HCT116 (cell line): ENCODE measurements at regions not wholly inside any gene's neighbourhood (a gene's known extent, or its start where the extent isn't known, plus 50 kb on each side); places are given as distances from the start of the nearest gene placed in this dataset.

Source experiments
- ATAC-seq: fragments of 200-7000 bp; cut with Tn5 transposase; 2 replicates; pipeline ENCODE4 v1.9.1; 2020; ENCODE audit warnings: mild to moderate bottlenecking, moderate library complexity
- BruUV-seq: library from RNA; stranded (reverse); fragments of 400-500 nt; replicated peaks from 2 replicates; lab custom pipeline; 2021; lab: Mats Ljungman, UMichigan
- CTCF ChIA-PET: fragments of 300-600 bp; sonication (Branson Sonifier 250); formaldehyde crosslinking; loops from one replicate; lab custom pipeline; 2021; ENCODE audit warnings: antibody characterized with exemption; lab: Charles Lee
- POLR2A ChIA-PET: fragments of 300-600, 350-600 bp; sonication (Branson Sonifier 250); formaldehyde crosslinking; loops from one replicate; lab custom pipeline; 2021; ENCODE audit warnings: antibody characterized with exemption; lab: Charles Lee
- RAD21 ChIA-PET, 2 experiments: fragments of 300-600 bp; sonication (Branson Sonifier 250); formaldehyde crosslinking; loops; one replicate each; lab custom pipeline; 2023; ENCODE audit warnings: low total read pairs in 2 of 2; ENCODE audit not compliant: uncharacterized antibody in 2 of 2, unreplicated experiment in 2 of 2, low non-redundant PET in 1 of 2; lab: Charles Lee
- DNase-seq: peaks from one replicate; pipeline ENCODE4 v3.0.0-alpha.2; 2010; ENCODE audit warnings: low read depth, low spot score
- H2AFZ ChIP-seq: fragments of 200-600 bp; shearing (Covaris generic), sonication (generic); 2 replicates; pipeline ENCODE4 v1.6.1; 2017; ENCODE audit warnings: low read depth, mixed run types, mixed read lengths, antibody characterized with exemption, low read length; ENCODE audit not compliant: poor library complexity, severe bottlenecking
- H3K27ac ChIP-seq: 2 replicates; pipeline ENCODE4 v1.5.1; 2012; ENCODE audit warnings: low read depth, low read length
- H3K27me3 ChIP-seq: fragments of 200-600 bp; sonication (generic); 2 replicates; pipeline ENCODE4 v1.6.1; 2016; ENCODE audit warnings: mixed run types, low read length, mixed read lengths; ENCODE audit not compliant: insufficient read depth
- H3K36me3 ChIP-seq, 2 experiments: fragments of 200-500 bp in 1 of 2; fragments of 200-600 bp in 1 of 2; sonication (Bioruptor generic) in 1 of 2; sonication (generic) in 1 of 2; 2 replicates each; pipeline versions ENCODE4 v1.5.1 to v1.6.1; 2014 to 2016; ENCODE audit warnings: low read length in 2 of 2, inconsistent platforms in 1 of 2, mixed read lengths in 1 of 2, mixed run types in 1 of 2; ENCODE audit not compliant: insufficient read depth in 2 of 2, control insufficient read depth in 1 of 2
- H3K4me1 ChIP-seq, 2 experiments: fragments of 200-600 bp in 1 of 2; sonication (generic) in 1 of 2; 2 replicates each; pipeline versions ENCODE4 v1.5.1 to v1.6.1; 2012 to 2017; ENCODE audit warnings: low read length in 2 of 2, inconsistent platforms in 1 of 2, mild to moderate bottlenecking in 1 of 2, mixed read lengths in 1 of 2, mixed run types in 1 of 2, moderate library complexity in 1 of 2; ENCODE audit not compliant: insufficient read depth in 2 of 2, control insufficient read depth in 1 of 2
- H3K4me2 ChIP-seq: fragments of 200-600 bp; sonication (generic); 2 replicates; pipeline ENCODE4 v1.6.1; 2017; ENCODE audit warnings: mixed run types, low read length, mixed read lengths
- H3K4me3 ChIP-seq, 2 experiments: fragments of 200-600 bp in 1 of 2; sonication (generic) in 1 of 2; replicated peaks in 1 of 2; 2 replicates each; pipeline ENCODE4 v1.5.1; 2011 to 2016; ENCODE audit warnings: low read length in 2 of 2, control low read depth in 1 of 2, low read depth in 1 of 2, mild to moderate bottlenecking in 1 of 2, mixed read lengths in 1 of 2, mixed run types in 1 of 2
- H3K79me2 ChIP-seq: fragments of 200-600 bp; sonication (generic); 2 replicates; pipeline ENCODE4 v1.6.1; 2017; ENCODE audit warnings: mild to moderate bottlenecking, mixed run types, low read length, moderate library complexity, mixed read lengths; ENCODE audit not compliant: insufficient read depth
- H3K9ac ChIP-seq: fragments of 200-600 bp; sonication (generic); 2 replicates; pipeline ENCODE4 v1.6.1; 2016; ENCODE audit warnings: low read length, mixed read lengths
- H3K9me2 ChIP-seq: fragments of 200-600 bp; sonication (generic), shearing (Covaris generic); 2 replicates; pipeline ENCODE4 v1.6.1; 2017; ENCODE audit warnings: mixed run types, mild to moderate bottlenecking, moderate library complexity; ENCODE audit not compliant: insufficient read depth
- H3K9me3 ChIP-seq, 2 experiments: fragments of 200-500 bp in 1 of 2; fragments of 200-600 bp in 1 of 2; sonication (Bioruptor generic) in 1 of 2; sonication (generic) in 1 of 2; 2 replicates each; pipeline ENCODE4 v1.6.1; 2014 to 2017; ENCODE audit warnings: low read length in 2 of 2, mixed read lengths in 2 of 2, inconsistent platforms in 1 of 2, low read depth in 1 of 2, mild to moderate bottlenecking in 1 of 2, mixed run types in 1 of 2, moderate library complexity in 1 of 2; ENCODE audit not compliant: control insufficient read depth in 1 of 2, insufficient read depth in 1 of 2
- H4K20me1 ChIP-seq: fragments of 200-600 bp; sonication (generic), shearing (Covaris generic); 2 replicates; pipeline ENCODE4 v1.6.1; 2017; ENCODE audit warnings: mixed run types, mild to moderate bottlenecking, moderate library complexity; ENCODE audit not compliant: insufficient read depth
- CBX3 ChIP-seq: IDR thresholded peaks from 2 replicates; pipeline ENCODE4 v1.6.1; 2012; ENCODE audit warnings: low read depth
- CEBPB ChIP-seq: IDR thresholded peaks from 2 replicates; pipeline ENCODE4 v1.6.1; 2012; ENCODE audit warnings: low read depth
- CTCF ChIP-seq, 3 experiments: fragments of 200-600 bp in 1 of 3; sonication (generic) in 1 of 3; IDR thresholded peaks in 2 of 3; conservative IDR thresholded peaks in 1 of 3; 2 replicates each; pipeline ENCODE4 v1.5.1; 2012 to 2017; ENCODE audit warnings: low read depth in 2 of 3, low read length in 2 of 3, antibody characterized with exemption in 1 of 3, borderline replicate concordance in 1 of 3, control low read depth in 1 of 3, mild to moderate bottlenecking in 1 of 3, mixed read lengths in 1 of 3, mixed run types in 1 of 3, moderate library complexity in 1 of 3; ENCODE audit not compliant: insufficient read depth in 1 of 3
- EGR1 ChIP-seq: IDR thresholded peaks from 2 replicates; pipeline ENCODE4 v1.6.1; 2012; ENCODE audit warnings: low read depth
- ELF1 ChIP-seq: IDR thresholded peaks from 2 replicates; pipeline ENCODE4 v1.6.1; 2012; ENCODE audit warnings: low read depth, borderline replicate concordance
- EZH2phosphoT487 ChIP-seq: fragments of 200-600 bp; IDR thresholded peaks from 2 replicates; pipeline ENCODE4 v1.6.1; 2018; ENCODE audit warnings: antibody characterized with exemption, borderline replicate concordance
- JUND ChIP-seq: IDR thresholded peaks from 2 replicates; pipeline ENCODE4 v1.6.1; 2012
- MAX ChIP-seq: IDR thresholded peaks from 2 replicates; pipeline ENCODE4 v1.6.1; 2012
- POLR2A ChIP-seq: IDR thresholded peaks from 2 replicates; pipeline ENCODE4 v1.7.0; 2011; ENCODE audit warnings: borderline replicate concordance; ENCODE audit not compliant: insufficient read depth, insufficient read length; ENCODE audit errors: extremely low read depth
- POLR2AphosphoS5 ChIP-seq: IDR thresholded peaks from 2 replicates; pipeline ENCODE4 v1.6.1; 2011; ENCODE audit warnings: mild to moderate bottlenecking, low read depth, low read length, moderate library complexity
- SIN3A ChIP-seq: IDR thresholded peaks from 2 replicates; pipeline ENCODE4 v1.6.1; 2012; ENCODE audit warnings: low read depth
- SRF ChIP-seq: IDR thresholded peaks from 2 replicates; pipeline ENCODE4 v1.6.1; 2012; ENCODE audit warnings: low read depth
- TCF7L2 ChIP-seq: IDR thresholded peaks from 2 replicates; pipeline ENCODE4 v1.7.0; 2011; ENCODE audit warnings: borderline replicate concordance, inconsistent platforms; ENCODE audit not compliant: insufficient read depth, insufficient read length; ENCODE audit errors: extremely low read depth
- ZFX ChIP-seq: fragments of 450-650 bp; IDR thresholded peaks from 2 replicates; pipeline ENCODE4 v1.6.1; 2017
- ZNF274 ChIP-seq: fragments of 200-500 bp; sonication (Bioruptor generic); IDR thresholded peaks from 2 replicates; pipeline ENCODE4 v1.6.1; 2014; ENCODE audit warnings: mild to moderate bottlenecking, low read depth, low read length, inconsistent platforms
- intact Hi-C: fragments of 100-400 bp; cut with micrococcal nuclease; formaldehyde crosslinking; loops from 2 replicates; pipeline ENCODE4 v1.10.0; 2022

GRCh38 chr1:221141096-221141495 lies 261.9 kb downstream of the HLX start:
- Histone ChIP-seq H3K9me3 (no peaks in the 10 kb centered on the region), H3K9me2 (no peaks in the 10 kb centered on the region), H3K9ac (no peak overlapping the region), H3K27me3 (no peaks in the 10 kb centered on the region), H3K4me1 (no peaks in the 10 kb centered on the region), H2AFZ (no peak overlapping the region), H3K79me2 (no peaks in the 10 kb centered on the region), H3K4me2 (no peak overlapping the region), H3K27ac (no peak overlapping the region), H3K36me3 (no peaks in the 10 kb centered on the region), H3K4me3 (no peak overlapping the region), H4K20me1 (no peaks in the 10 kb centered on the region)
- POLR2A ChIA-PET: no interaction called here
- intact Hi-C loops: no loop called here
- BruUV-seq: no TSS peak
- RAD21 ChIA-PET: no interaction called here
- no peak for DNase-seq
- CTCF ChIA-PET: no interaction called here
- no peak for ATAC-seq
- no peak for TF ChIP-seq SRF
- TF ChIP-seq TCF7L2: no peak
- no peak for TF ChIP-seq CTCF (IDR thresholded peaks at IDR 0.05 in 2 of 3, conservative IDR thresholded peaks at IDR 0.05 in 1 of 3; ENCODE audit: borderline replicate concordance in 1 of 3, insufficient read depth in 1 of 3, low read depth in 2 of 3, low read length in 2 of 3)
- no peak for TF ChIP-seq CEBPB
- no peak for TF ChIP-seq POLR2A
- TF ChIP-seq JUND: no peak
- TF ChIP-seq EGR1: no peak
- no peak for TF ChIP-seq MAX
- TF ChIP-seq SIN3A: no peak
- no peak for TF ChIP-seq EZH2phosphoT487
- no peak for TF ChIP-seq ZNF274
- TF ChIP-seq ZFX: no peak
- no peak for TF ChIP-seq CBX3
- no peak for TF ChIP-seq ELF1
- no peak for TF ChIP-seq POLR2AphosphoS5
